ENCODE measurements at regions not wholly inside any gene's neighbourhood (a gene's known extent, or its start where the extent isn't known, plus 50 kb on each side); places are given as distances from the start of the nearest gene placed in this dataset.

GRCh38 chr3:31179768-31180167 is 285.3 kb upstream of the GADL1 start:
- Histone ChIP-seq H3K4me3 (IDR thresholded peaks at IDR 0.05; ENCODE audit: insufficient read depth, low read depth, low read length) (no peak overlapping the region), H3K9ac (no peak overlapping the region), H3K79me2 (ENCODE audit: insufficient read depth, low read depth) (no peaks in the 10 kb centered on the region), H4K20me1 (ENCODE audit: insufficient read depth) (no peaks in the 10 kb centered on the region), H3K4me2 (no peak overlapping the region), H3K27ac (no peak overlapping the region), H2AFZ (ENCODE audit: low read depth) (no peak overlapping the region), H3K36me3 (ENCODE audit: insufficient read depth) (no peaks in the 10 kb centered on the region), H3K27me3 (ENCODE audit: insufficient read depth, low read depth) (no peaks in the 10 kb centered on the region), H3K4me1 (ENCODE audit: low read depth, poor library complexity, severe bottlenecking) (no peaks in the 10 kb centered on the region)
- TF ChIP-seq CTCF (conservative IDR thresholded peaks at IDR 0.05; ENCODE audit: low read depth, low read length) = no peak

DNA sequence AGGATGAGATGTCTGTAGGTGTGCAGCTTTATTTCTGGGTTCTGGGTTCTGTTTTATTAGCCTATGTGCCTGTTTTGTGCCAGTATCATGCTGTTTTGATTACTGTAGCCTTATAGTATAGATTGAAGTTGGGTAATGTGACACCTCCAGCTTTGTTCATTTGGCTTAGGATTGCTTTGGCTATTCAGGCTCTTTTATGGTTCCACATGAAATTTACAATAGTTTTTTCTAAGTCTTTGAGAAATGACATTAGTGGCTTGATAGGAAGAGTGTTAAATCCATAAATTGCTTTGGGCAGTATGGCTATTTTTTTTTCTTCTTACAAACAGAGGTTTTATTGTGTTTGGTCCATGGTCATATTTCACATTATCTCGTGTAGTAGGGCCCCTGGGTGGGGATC is 285.8 kb upstream of the GADL1 start:
- H3K9ac ChIP-seq = no peak overlapping the region
- no peaks in the 10 kb centered on the region for H3K79me2 ChIP-seq (ENCODE audit: insufficient read depth, low read depth)
- no peaks in the 10 kb centered on the region for H3K4me1 ChIP-seq (ENCODE audit: low read depth, poor library complexity, severe bottlenecking)
- H3K4me2 ChIP-seq = no peak overlapping the region
- H3K4me3 ChIP-seq (IDR thresholded peaks at IDR 0.05; ENCODE audit: insufficient read depth, low read depth, low read length) = no peak overlapping the region
- no peaks in the 10 kb centered on the region for H4K20me1 ChIP-seq (ENCODE audit: insufficient read depth)
- no peak overlapping the region for H2AFZ ChIP-seq (ENCODE audit: low read depth)
- no peak for TF ChIP-seq CTCF (conservative IDR thresholded peaks at IDR 0.05; ENCODE audit: low read depth, low read length)
- H3K27me3 ChIP-seq (ENCODE audit: insufficient read depth, low read depth) = no peaks in the 10 kb centered on the region
- no peak overlapping the region for H3K27ac ChIP-seq
- no peaks in the 10 kb centered on the region for H3K36me3 ChIP-seq (ENCODE audit: insufficient read depth)

GRCh38 chr3:31181661-31182060 is 287.2 kb upstream of the GADL1 start:
- Histone ChIP-seq H3K4me2 (no peak overlapping the region), H3K27me3 (ENCODE audit: insufficient read depth, low read depth) (no peaks in the 10 kb centered on the region), H2AFZ (ENCODE audit: low read depth) (no peak overlapping the region), H3K4me3 (IDR thresholded peaks at IDR 0.05; ENCODE audit: insufficient read depth, low read depth, low read length) (no peak overlapping the region), H3K4me1 (ENCODE audit: low read depth, poor library complexity, severe bottlenecking) (no peaks in the 10 kb centered on the region), H3K36me3 (ENCODE audit: insufficient read depth) (no peaks in the 10 kb centered on the region), H3K79me2 (ENCODE audit: insufficient read depth, low read depth) (no peaks in the 10 kb centered on the region), H4K20me1 (ENCODE audit: insufficient read depth) (no peaks in the 10 kb centered on the region), H3K27ac (no peak overlapping the region), H3K9ac (no peak overlapping the region)
- TF ChIP-seq CTCF (conservative IDR thresholded peaks at IDR 0.05; ENCODE audit: low read depth, low read length) = no peak

- no peak overlapping the region for H2AFZ ChIP-seq (ENCODE audit: low read depth)
- H3K4me3 ChIP-seq (IDR thresholded peaks at IDR 0.05; ENCODE audit: insufficient read depth, low read depth, low read length) = no peak overlapping the region
- no peaks in the 10 kb centered on the region for H3K4me1 ChIP-seq (ENCODE audit: low read depth, poor library complexity, severe bottlenecking)
- H3K79me2 ChIP-seq (ENCODE audit: insufficient read depth, low read depth) = no peaks in the 10 kb centered on the region
- no peak for TF ChIP-seq CTCF (conservative IDR thresholded peaks at IDR 0.05; ENCODE audit: low read depth, low read length)
- H4K20me1 ChIP-seq (ENCODE audit: insufficient read depth) = no peaks in the 10 kb centered on the region
- H3K9ac ChIP-seq = no peak overlapping the region
- H3K36me3 ChIP-seq (ENCODE audit: insufficient read depth) = no peaks in the 10 kb centered on the region
- H3K4me2 ChIP-seq = no peak overlapping the region
- H3K27ac ChIP-seq = no peak overlapping the region
- H3K27me3 ChIP-seq (ENCODE audit: insufficient read depth, low read depth) = no peaks in the 10 kb centered on the region
These were observed 288.2 kb upstream of the GADL1 start for GRCh38 chr3:31182661-31183060.
